ENCODE measurements at regions not wholly inside any gene's neighbourhood (a gene's known extent, or its start where the extent isn't known, plus 50 kb on each side); places are given as distances from the start of the nearest gene placed in this dataset.
"Not testable (repeated sequence)": the region's sequence is repeated elsewhere in the genome, so short reads cannot be mapped to it uniquely, and the experiment has no call there.

DNA sequence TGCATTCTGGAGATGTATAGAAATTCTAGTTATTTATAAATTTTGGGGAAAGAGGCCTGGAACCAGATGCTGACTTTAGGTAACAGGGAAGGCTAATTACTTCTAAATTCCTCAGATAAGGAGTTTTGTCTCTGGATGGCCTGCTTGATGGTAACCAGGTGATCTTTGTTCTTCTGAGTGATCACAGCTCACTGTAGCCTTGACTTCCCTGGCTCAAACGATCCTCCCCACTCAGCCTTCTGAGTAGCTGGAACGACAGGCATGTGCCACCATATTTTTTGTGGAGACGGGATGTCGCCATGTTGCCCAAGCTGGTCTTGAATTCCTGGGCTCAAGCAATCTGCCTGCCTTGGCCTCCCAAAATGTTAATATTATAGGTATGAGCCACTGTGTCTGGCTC lies 54.4 kb upstream of the MSH6 start:
- ATAC-seq (no peak), DNase-seq (no peak)
- intact Hi-C loops (cut with micrococcal nuclease) = no loop called here

DNA sequence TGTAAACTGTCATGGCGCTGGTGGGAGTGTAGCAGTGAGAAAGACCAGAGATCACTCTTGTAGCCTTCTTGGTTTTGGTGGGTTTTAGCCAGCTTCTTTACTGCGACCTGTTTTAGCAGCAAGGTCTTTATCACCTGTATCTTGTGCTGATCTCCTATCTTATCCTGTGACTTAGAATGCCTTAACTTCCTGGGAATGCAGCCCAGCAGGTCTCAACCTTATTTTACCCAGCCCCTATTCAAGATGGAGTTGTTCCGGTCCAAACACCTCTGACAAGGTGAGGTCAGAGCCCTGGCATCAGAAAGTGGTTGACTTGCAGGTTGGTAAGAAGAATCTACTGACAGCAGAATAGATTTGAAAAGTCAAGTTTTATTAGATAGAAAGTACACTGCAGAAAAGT lies 55.0 kb upstream of the MSH6 start:
- ATAC-seq = no peak
- DNase-seq = no peak
- intact Hi-C loops (cut with micrococcal nuclease) = no loop called here

DNA sequence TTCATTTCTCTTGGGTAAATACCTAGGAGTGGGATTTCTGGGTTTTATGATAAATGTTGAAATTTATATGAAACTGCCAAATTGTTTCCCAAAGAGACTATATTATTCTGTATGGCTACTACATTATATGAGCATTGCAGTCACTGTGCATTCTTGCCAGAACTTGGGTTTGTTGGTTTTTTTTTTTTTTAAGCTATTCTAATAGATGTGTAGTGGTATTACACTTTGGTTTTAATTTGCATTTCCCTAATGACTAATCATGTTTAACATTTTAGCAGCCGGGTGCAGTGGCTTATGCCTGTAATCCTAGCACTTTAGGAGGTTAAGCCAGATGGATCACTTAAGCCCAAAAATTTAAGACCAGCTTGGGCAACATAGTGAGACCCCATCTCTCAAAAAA lies 56.0 kb upstream of the MSH6 start:
- DNase-seq; ATAC-seq; intact Hi-C loops (cut with micrococcal nuclease): not testable (repeated sequence)

DNA sequence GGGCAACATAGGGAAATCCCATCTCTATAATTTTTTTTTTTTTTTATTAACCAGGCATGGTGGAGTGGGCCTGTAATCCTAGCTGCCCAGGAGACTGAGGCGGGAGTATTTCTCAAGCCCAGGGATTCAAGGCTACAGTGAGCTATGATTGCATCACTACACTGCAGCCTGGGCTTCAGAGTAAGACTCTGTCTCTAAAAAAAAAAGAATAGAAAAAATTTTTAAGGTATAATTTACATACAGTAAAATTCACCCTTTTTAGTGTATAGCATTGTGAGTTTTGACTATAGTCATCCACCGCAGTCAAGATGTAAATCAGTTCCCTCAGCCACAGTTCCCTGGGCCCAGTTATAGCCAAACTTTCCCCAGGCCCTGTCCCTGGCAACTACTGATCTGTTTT lies 57.1 kb upstream of the MSH6 start:
- no peak for DNase-seq
- intact Hi-C loops (cut with micrococcal nuclease) = no loop called here

DNA sequence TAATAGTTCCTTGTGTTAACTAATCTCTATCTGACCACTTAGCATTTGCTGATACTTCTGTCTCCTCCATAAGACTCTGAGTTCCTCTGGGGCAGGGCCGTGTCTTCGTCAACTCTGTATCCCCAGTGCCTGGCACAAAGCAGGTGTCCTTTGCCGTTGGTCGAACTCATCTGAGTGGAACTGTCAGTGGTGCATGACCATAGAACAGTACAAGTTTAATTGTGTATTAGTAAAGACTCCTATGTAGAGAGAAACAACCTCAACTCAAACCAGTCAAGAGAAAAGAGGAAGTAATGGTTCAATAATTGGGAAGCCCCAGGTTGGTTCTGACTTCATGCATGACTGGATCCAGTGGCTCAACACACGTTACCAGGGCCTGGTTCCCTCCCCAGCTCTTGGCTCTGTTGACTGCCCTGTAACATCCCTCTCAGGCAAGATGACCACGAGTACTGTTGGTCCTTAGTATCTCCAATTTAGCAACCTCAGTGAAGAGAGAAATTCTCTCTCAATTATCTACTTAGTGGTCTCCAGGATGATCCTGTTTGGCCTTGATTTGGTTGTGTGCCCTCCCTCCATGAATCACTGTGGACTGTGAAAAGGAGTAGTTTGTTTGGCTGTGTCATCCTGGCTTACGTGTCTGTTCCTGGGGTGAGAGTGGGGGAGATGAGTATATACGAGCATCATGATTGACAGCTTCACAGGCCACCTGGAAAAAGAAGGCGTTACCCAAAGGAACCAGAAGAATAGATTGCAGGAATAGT lies 58.5 kb upstream of the MSH6 start:
- intact Hi-C loops (cut with micrococcal nuclease) = no loop called here
- no peak for DNase-seq
- ATAC-seq = no peak

More for the DNA sequence above, 57.1 kb upstream of the MSH6 start:
- no peak for ATAC-seq

DNA sequence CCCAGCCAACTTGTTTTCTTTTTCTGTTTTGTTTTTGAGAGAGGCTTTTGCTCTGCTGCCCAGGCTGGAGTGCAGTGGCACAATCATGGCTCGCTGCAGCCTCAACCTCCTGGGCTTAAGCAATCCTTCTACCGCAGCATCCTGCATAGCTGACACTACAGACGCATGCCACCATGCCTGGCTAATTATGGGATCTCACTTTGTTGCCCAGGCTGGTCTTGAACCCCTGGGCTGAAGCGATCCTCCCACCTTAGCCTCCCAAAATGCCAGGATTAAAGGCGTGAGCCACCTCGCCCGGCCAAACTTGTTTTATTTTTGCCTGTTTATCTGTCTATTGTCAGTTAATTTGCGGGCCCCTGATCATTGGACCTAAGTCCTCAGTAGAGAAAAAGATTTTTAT lies 61.6 kb upstream of the MSH6 start:
- ATAC-seq (no peak), DNase-seq (no peak)
- intact Hi-C loops (cut with micrococcal nuclease) = no loop called here

DNA sequence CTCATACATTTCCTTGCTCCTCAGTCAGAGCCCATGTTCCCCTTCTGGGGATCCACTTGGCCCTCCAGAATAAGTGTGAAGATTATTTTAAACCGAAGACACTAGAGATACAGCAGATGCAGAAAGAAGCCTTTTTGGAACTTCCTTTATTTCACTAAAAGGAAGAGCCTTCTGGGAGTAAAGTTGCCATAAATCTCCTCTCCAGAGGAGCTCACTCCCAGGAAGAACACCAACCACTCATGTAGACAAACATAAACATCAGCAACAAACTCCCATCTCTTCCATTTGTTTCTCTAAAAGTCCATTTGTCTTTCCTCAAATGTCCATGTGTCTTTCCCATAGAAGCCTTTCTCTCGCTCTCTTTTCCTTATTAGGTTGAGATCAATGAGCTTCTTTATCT lies 62.4 kb upstream of the MSH6 start:
- no peak for DNase-seq
- ATAC-seq = no peak
- intact Hi-C loops (cut with micrococcal nuclease) = no loop called here

DNA sequence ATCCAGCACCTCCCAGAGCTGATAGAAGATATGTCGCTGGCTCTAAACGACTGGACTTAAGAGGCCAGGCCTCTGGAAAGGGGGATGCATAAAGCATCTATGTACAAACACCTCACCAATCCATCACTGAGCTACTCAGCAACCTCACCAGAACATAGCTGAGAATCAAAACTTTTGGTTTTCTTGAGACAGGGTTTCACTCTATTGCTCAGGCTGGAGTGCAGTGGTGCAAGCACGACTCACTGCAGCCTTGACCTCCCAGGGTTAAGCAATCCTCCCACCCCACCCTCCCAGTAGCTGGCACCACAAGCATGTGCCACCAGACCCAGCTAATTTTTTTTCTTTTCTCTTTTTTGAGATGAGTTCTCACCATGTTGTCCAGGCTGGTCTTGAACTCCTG lies 62.9 kb upstream of the MSH6 start:
- intact Hi-C loops (cut with micrococcal nuclease) = no loop called here
- no peak for ATAC-seq
- DNase-seq = no peak

DNA sequence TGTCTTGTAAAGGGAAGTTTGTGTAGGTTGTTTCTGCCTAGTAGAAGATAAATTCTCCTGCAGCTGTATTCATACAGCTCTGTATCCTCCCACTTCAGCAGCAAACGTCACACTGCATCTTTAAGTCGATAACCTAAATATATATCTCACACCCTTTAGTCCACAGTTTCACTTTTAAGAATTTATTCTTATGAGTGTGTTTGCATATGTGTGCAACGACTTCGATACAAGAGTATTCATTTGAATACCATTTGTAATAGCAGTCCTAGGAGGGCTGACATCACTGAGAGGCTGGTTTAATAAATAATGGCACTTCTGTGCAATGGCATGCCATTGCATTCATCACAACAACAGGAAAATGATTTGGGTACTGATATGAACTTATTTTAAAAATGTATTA lies 63.8 kb upstream of the MSH6 start:
- ATAC-seq (no peak), DNase-seq (no peak)
- intact Hi-C loops (cut with micrococcal nuclease) = no loop called here

DNA sequence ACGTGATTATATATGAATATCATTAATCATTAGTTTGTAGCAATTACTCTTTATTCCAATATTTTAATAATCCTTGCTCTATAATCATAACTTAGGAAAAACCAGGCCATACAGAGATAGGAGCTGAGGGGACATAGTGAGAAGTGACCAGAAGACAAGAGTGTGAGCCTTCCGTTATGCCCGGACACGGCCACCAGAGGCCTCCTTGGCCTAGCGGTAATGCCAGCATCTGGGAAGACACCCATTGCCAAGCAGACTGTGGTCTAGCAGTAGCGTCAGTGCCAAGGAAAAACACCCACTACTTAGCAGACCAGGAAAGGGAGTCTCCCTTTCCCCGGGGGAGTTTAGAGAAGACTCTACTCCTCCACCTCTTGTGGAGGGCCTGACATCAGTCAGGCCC lies 66.6 kb upstream of the MSH6 start:
- ATAC-seq; DNase-seq; intact Hi-C loops (cut with micrococcal nuclease): not testable (repeated sequence)

DNA sequence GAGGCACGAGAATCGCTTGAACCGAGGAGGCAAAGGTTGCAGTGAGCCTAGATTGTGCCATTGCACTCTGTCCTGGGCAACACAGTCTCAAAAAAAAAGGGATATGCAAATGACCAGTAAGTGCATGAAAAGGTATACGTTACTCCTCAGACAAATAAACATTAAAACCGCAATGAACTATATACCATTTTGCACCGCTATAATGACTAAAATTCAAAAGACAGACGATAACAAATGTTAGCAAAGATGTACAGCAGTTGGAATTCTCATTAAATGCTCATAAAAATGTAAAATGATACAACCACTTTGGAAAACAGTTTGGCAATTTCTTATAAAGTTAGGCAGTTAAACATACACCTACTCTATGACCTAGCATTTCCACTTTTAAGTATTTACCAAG lies 67.4 kb upstream of the MSH6 start:
- DNase-seq = no peak
- no peak for ATAC-seq
- intact Hi-C loops (cut with micrococcal nuclease) = no loop called here

DNA sequence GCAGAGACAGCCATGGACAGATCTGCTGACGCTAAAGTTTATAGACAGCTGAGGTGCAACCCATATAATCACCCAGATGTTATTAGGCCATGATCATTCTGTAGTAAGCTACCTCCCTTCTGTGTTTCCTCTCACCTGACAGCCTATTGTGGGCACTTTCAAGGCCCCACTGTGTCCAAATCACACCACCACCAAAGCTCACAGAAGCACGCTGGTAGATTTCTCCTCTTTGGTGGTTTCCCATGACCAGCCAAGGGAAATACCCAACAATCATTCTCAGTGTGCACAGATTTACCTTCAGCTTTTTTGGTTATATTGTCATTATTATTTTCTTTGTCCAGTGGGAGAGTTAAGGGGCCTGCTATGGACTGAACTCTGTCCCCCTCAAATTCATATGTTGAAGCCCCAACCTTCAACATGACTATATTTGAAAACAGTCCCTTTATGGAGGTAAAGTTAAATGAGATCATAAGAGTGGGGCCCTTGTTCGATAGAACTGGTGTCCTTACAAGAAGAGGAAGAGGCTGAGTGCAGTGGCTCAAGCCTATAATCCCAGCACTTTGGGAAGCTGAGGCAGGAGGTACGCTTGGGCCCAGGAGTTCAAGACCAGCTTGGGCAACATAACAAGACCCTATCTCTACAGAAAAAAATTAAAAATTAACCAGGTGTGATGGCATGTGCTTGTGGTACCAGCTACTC lies 74.0 kb upstream of the MSH6 start:
- intact Hi-C loops (cut with micrococcal nuclease) = no loop called here
- no peak for DNase-seq
- ATAC-seq = no peak

DNA sequence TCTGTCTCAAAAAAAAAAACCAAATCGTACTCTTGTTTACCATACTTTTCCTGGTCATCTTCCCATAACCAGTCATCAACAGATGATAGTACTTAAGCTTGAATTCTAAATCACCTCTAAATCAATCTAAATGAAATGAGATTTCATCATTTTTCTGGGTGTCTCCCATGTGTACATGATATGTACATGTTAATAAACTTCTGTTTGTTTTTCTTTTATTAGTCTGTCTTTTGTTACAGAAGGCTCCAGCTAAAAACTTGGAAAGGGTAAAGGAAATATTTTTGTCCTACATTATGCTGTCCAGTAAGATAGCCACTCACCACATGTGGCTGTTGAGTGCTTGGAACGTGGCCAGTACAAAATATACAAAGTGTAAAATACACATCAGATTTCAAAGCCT lies 78.7 kb upstream of the MSH6 start:
- DNase-seq (no peak), ATAC-seq (no peak)
- intact Hi-C loops (cut with micrococcal nuclease) = no loop called here

DNA sequence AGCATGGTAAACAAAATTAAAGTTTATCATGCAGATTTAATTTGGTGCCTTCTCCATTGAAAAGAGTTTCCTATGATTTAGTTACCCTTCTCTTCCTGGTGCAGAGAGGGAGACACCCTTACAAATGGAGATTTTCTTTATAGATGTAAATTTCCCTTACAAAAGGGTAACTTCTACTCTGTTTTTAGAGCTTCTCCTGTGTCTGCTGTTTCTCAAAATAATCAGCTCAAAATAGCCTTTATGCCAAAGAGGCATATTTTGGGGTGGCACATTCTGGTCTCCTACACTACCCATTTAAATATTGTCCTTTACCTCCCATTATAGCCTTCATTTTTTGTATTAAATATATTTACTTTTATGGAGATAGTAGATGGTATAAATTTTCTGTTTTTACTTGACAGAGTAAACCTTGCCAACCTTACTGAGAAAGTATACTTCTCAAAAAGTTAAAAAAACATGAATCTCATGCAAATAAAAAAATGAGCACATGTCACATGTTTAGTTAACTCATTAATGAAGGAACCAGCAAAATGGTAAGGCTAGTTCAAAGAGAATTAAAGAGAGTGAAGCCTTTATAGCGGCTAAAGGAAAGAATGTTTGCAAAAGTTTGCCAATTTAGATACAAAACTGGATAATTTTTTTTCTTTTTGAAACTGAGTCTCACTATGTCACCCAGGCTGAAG lies 83.3 kb upstream of the MSH6 start:
- intact Hi-C loops (cut with micrococcal nuclease) = no loop called here
- DNase-seq (no peak), ATAC-seq (no peak)

DNA sequence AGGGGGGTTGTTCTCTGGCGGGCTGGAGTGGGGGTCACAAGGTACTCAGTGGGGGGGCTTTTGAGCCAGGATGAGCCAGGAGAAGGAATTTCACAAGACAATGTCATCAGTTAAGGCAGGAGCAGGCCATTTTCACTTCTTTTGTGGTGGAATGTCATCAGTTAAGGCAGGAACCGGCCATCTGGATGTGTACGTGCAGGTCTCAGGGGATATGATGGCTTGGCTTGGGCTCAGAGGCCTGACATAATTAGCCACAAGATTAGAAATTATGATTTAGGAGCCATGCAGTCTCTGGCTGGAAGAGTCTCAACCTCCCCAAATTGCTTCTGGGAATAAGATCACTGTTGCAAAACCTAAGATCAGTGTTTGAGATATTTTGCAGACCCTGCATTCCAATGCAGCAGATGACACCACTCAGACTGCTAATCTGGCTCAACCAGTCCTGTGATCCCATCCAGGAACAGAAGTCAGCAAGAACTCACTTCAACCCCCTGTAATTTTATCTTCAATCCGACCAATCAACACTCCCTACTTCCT lies 84.4 kb upstream of the MSH6 start:
- DNase-seq; intact Hi-C loops (cut with micrococcal nuclease); ATAC-seq: not testable (repeated sequence)

DNA sequence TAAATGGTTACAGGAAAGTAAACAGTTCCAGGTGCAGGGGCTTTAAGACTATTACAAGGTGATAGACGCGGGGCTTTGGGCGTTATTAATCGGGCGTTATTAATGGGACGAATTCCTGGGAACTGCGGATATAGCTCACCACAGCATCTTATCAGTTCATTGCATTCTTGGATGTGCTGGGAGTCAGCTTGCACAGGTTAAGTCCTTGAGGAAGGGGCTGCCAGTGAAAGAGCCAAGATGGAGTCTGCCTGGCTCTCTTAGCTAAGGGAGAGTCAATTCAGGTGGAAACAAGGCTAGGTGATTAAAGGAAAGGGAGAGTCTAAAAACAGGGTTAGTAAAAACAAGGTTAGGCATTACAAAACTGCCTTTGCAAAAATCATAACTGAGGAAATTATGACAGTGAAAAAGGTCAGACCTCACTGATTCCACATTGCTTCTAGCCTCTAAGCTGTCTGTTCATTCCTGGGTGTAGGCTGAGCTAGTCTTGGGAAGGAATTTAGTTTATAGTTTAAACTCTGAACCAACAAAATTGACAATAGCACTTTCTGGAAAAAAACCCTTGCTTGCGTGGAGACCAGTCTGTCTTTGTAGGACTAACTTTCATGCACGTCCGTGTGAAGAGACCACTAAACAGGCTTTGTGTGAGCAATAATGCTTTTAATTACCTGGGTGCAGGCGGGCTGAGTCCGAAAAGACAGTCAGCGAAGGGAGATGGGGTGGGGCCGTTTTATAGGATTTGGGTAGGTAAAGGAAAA lies 85.1 kb upstream of the MSH6 start:
- intact Hi-C loops (cut with micrococcal nuclease); ATAC-seq: not testable (repeated sequence)

DNA sequence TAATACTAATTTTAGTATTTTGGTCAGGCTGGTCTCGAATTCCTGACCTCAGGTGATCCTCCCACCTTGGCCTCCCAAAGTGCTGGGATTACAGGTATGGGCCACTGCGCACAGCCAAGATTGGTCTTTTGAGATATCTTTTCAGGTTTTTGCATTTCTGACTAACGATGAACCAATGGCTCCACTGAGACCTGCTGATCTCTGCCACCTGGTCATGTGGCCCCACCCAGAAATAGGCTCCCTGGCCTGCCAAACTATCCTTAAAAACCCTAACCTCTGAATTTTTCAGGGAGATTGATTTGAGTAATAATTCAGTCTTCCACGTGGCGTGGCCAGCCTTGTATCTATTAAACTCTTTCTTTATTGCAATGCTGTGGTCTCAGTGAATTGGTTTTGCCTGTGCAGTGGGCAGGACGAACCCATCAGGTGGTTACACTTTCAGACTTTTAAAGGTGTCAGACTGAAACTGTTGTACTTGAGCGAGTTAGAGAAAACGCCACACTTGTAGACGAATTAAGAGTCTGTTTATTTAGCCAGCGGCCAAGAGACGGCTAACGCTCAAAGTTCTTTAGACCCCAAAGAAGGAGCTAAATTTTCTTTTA lies 85.8 kb upstream of the MSH6 start:
- DNase-seq (no peak), ATAC-seq (no peak)
- intact Hi-C loops (cut with micrococcal nuclease) = no loop called here

More for the DNA sequence above, 85.1 kb upstream of the MSH6 start:
- not testable (repeated sequence) for DNase-seq

DNA sequence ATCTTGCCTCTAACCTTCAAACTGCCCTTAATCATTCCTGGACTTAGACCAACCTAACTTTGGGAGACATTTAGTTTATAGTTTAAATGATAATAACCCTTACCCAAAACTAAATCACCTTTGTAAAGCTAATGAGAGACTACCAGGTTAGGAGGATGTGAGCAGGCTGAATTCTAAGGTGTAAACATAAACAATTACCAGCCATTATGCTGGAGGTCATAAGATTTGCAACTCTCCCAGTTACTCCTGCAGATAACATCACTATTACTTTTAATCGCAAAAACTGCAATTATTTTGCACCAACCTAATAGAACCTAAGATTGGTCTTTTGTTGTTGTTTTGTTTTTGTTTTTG lies 86.5 kb upstream of the MSH6 start:
- ATAC-seq (no peak), DNase-seq (no peak)
- intact Hi-C loops (cut with micrococcal nuclease) = no loop called here

DNA sequence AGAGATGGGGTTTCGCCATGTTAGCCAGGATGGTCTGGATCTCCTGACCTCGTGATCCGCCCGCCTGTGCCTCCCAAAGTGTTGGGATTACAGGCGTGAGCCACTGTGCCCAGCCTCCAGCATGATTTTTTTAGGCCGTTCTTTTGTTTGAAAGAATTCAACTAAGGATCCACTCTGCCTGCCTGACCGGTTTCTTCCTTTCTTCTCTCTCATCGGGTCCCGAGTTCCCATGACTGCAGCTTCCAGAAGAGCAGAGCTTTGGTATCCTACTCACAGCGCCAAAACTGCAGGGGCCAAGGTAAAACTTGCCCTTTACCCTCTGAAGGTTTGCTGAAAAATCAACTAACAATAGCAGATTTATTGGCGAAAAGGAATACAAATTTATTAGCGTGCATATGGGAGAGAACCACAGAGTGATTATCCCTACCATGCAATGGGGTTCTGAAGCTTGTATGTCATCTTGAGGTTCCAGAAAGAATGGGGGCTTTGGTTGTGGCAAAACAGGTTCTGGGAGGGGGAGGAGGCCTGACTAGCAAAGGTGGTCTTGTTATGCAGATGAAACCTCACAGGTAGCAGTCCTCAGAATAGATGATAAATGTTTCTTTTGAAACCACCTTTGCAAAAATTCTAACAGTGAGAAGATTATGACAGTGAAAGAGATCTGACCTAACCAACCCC lies 87.0 kb upstream of the MSH6 start:
- intact Hi-C loops (cut with micrococcal nuclease) = no loop called here
- no peak for DNase-seq
- no peak for ATAC-seq

All from left ventricle myocardium superior (tissue), 1 donor.